Prostate gland (tissue), 2 donors: ENCODE measurements at regions not wholly inside any gene's neighbourhood (a gene's known extent, or its start where the extent isn't known, plus 50 kb on each side); places are given as distances from the start of the nearest gene placed in this dataset.
"Not testable (repeated sequence)": the region's sequence is repeated elsewhere in the genome, so short reads cannot be mapped to it uniquely, and the experiment has no call there.

ENCODE experiments used
- CTCF ChIP-seq, 4 experiments: fragments of 200-600 bp in 2 of 4; fragments of 450-650 bp in 2 of 4; sonication (generic) in 2 of 4; IDR thresholded peaks; 1 replicate in 3 of 4; 2 replicates in 1 of 4; pipeline ENCODE4 v1.5.1; 2016 to 2019; ENCODE audit warnings: antibody characterized with exemption in 4 of 4, mild to moderate bottlenecking in 2 of 4, moderate library complexity in 2 of 4
- POLR2A ChIP-seq: fragments of 450-650 bp; IDR thresholded peaks from one replicate; pipeline ENCODE4 v1.6.1; 2016; ENCODE audit warnings: antibody characterized with exemption, mild to moderate bottlenecking

- TF ChIP-seq CTCF (IDR thresholded peaks at IDR 0.05); POLR2A: not testable (repeated sequence)
Measured at GRCh38 chrY:18601287-18601686, 54.8 kb downstream of the HSFY1 start.
